ENCODE measurements at regions not wholly inside any gene's neighbourhood (a gene's known extent, or its start where the extent isn't known, plus 50 kb on each side); places are given as distances from the start of the nearest gene placed in this dataset.

DNA sequence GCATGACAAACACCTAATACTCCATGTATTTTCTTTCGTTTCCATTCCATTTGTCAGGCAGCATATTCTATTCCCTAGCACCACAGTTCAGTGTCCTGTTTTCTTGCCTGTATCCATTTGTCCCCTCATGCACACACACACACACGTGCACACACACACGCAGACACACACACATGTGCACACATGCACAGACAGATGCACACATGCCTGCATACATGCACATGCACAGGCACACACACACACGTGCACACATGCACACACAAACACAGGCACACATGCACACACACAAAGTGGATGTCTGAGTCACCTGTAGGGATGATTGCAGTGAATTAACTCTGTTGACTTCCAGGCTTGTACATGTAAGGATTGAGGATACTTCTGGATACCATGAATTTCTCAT lies 226.7 kb upstream of the SYNDIG1 start:
- no peak for DNase-seq
- Histone ChIP-seq H2AFZ (no peak overlapping the region), H3K4me2 (no peak overlapping the region), H3K9me2 (ENCODE audit: insufficient read depth) (no peaks in the 10 kb centered on the region), H4K20me1 (ENCODE audit: insufficient read depth) (no peaks in the 10 kb centered on the region), H3K4me3 (no peak overlapping the region), H3K36me3 (ENCODE audit: low read depth) (no peaks in the 10 kb centered on the region), H3F3A (ENCODE audit: insufficient read depth, low read depth) (no peaks in the 10 kb centered on the region; the same call in 1 of the 2 replicates), H3K4me1 (replicated peaks; ENCODE audit: insufficient read depth) (no peaks in the 10 kb centered on the region), H3K9me3 (ENCODE audit: insufficient read depth, low read depth) (no peaks in the 10 kb centered on the region), H3K27ac (no peak overlapping the region), H3K27me3 (ENCODE audit: insufficient read depth, low read depth) (no peaks in the 10 kb centered on the region), H3K79me2 (ENCODE audit: low read depth) (no peaks in the 10 kb centered on the region)
- CTCF ChIA-PET = no interaction called here
- no TSS peak for BruUV-seq (replicated peaks)
- TF ChIP-seq EZH2 (IDR thresholded peaks at IDR 0.05; ENCODE audit: low read depth) = no peak
- TF ChIP-seq, protein P1, sequence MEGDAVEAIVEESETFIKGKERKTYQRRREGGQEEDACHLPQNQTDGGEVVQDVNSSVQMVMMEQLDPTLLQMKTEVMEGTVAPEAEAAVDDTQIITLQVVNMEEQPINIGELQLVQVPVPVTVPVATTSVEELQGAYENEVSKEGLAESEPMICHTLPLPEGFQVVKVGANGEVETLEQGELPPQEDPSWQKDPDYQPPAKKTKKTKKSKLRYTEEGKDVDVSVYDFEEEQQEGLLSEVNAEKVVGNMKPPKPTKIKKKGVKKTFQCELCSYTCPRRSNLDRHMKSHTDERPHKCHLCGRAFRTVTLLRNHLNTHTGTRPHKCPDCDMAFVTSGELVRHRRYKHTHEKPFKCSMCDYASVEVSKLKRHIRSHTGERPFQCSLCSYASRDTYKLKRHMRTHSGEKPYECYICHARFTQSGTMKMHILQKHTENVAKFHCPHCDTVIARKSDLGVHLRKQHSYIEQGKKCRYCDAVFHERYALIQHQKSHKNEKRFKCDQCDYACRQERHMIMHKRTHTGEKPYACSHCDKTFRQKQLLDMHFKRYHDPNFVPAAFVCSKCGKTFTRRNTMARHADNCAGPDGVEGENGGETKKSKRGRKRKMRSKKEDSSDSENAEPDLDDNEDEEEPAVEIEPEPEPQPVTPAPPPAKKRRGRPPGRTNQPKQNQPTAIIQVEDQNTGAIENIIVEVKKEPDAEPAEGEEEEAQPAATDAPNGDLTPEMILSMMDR (conservative IDR thresholded peaks at IDR 0.05) = no peak
- POLR2A ChIA-PET (ENCODE audit: unreplicated experiment) = no interaction called here
- intact Hi-C loops (cut with micrococcal nuclease; ENCODE audit: unreplicated experiment) = no loop called here

DNA sequence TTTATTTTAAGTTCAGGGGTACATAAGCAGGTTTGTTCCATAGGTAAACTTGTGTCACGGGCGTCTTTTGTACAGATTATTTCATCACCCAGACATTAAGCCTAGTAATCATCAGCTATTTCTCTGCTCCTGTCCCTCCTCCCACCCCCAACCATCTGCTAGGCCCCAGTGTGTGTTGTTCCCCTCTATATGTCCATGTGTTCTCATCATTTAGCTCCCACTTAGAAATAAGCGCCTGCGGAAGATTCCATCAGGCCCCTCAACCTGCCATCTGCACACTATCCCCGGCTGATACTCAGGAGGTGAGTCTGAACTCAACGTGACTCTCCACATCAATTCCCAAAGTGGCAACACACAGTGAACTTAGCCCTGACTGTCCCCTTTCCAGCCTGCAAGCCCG lies 228.0 kb upstream of the SYNDIG1 start:
- H3K4me1 ChIP-seq (replicated peaks; ENCODE audit: insufficient read depth) = no peaks in the 10 kb centered on the region
- H3K9me3 ChIP-seq (ENCODE audit: insufficient read depth, low read depth) = no peaks in the 10 kb centered on the region
- CTCF ChIA-PET = no interaction called here
- H3K27ac ChIP-seq = no peak overlapping the region
- H3K4me2 ChIP-seq = no peak overlapping the region
- POLR2A ChIA-PET (ENCODE audit: unreplicated experiment) = no interaction called here
- no peak overlapping the region for H3K4me3 ChIP-seq
- BruUV-seq (replicated peaks) = no TSS peak
- H3K79me2 ChIP-seq (ENCODE audit: low read depth) = no peaks in the 10 kb centered on the region
- TF ChIP-seq, protein P1 (conservative IDR thresholded peaks at IDR 0.05) = no peak
- no peak for TF ChIP-seq EZH2 (IDR thresholded peaks at IDR 0.05; ENCODE audit: low read depth)
- no peaks in the 10 kb centered on the region; the same call in 1 of the 2 replicates for H3F3A ChIP-seq (ENCODE audit: insufficient read depth, low read depth)
- intact Hi-C loops (cut with micrococcal nuclease; ENCODE audit: unreplicated experiment) = no loop called here
- DNase-seq = no peak
- no peaks in the 10 kb centered on the region for H3K36me3 ChIP-seq (ENCODE audit: low read depth)
- H3K27me3 ChIP-seq (ENCODE audit: insufficient read depth, low read depth) = no peaks in the 10 kb centered on the region
- no peaks in the 10 kb centered on the region for H4K20me1 ChIP-seq (ENCODE audit: insufficient read depth)
- H2AFZ ChIP-seq = no peak overlapping the region
- no peaks in the 10 kb centered on the region for H3K9me2 ChIP-seq (ENCODE audit: insufficient read depth)

DNA sequence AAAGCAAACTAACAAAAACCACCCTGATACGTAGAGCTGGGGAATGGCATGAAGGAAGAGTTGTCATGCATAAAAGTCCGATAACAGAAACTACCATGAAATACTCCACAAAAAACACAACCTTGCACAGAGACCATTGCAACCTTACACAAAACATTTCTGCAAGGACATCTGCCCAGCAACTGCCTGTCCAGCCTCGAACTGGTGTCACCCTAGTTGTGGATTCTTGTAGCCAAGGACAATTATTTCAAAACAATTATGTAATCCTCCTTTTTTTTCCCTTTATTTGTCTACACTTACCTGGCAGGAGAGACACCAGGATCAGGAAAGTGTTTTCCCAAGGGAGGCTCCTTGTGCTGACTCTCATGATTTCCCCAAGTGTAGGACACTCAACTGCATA lies 232.5 kb upstream of the SYNDIG1 start:
- Histone ChIP-seq H3K79me2 (ENCODE audit: low read depth) (no peaks in the 10 kb centered on the region), H3K9me2 (ENCODE audit: insufficient read depth) (no peaks in the 10 kb centered on the region), H2AFZ (no peak overlapping the region), H3K4me1 (replicated peaks; ENCODE audit: insufficient read depth) (no peaks in the 10 kb centered on the region), H3K4me3 (no peak overlapping the region), H3K9me3 (ENCODE audit: insufficient read depth, low read depth) (no peaks in the 10 kb centered on the region), H3K27me3 (ENCODE audit: insufficient read depth, low read depth) (no peaks in the 10 kb centered on the region), H3K27ac (no peak overlapping the region), H3K36me3 (ENCODE audit: low read depth) (no peaks in the 10 kb centered on the region), H3K4me2 (no peak overlapping the region), H4K20me1 (ENCODE audit: insufficient read depth) (no peaks in the 10 kb centered on the region), H3F3A (ENCODE audit: insufficient read depth, low read depth) (no peaks in the 10 kb centered on the region; the same call in 1 of the 2 replicates)
- TF ChIP-seq, protein P1 (conservative IDR thresholded peaks at IDR 0.05) = no peak
- no peak for TF ChIP-seq EZH2 (IDR thresholded peaks at IDR 0.05; ENCODE audit: low read depth)
- CTCF ChIA-PET = interaction anchor here (0.6 kb wide), 1 partner anchor 1195 kb away, joined by 6 read pairs; no protein-coding TSS in a partner anchor
- intact Hi-C loops (cut with micrococcal nuclease; ENCODE audit: unreplicated experiment) = no loop called here
- BruUV-seq (replicated peaks) = no TSS peak
- POLR2A ChIA-PET (ENCODE audit: unreplicated experiment) = no interaction called here
- no peak for DNase-seq
